ENCODE measurements at regions not wholly inside any gene's neighbourhood (a gene's known extent, or its start where the extent isn't known, plus 50 kb on each side); places are given as distances from the start of the nearest gene placed in this dataset.

GRCh38 chr6:144952456-144953240, 667.5 kb downstream of the UTRN start:
- no peaks in the 10 kb centered on the region for H3K9me2 ChIP-seq (replicated peaks; ENCODE audit: insufficient read depth, low read length)
- no peaks in the 10 kb centered on the region for H3K36me3 ChIP-seq (replicated peaks; ENCODE audit: insufficient read depth, low read length)
- no peak overlapping the region for H3K4me3 ChIP-seq (ENCODE audit: low read length)
- H3K27me3 ChIP-seq (replicated peaks; ENCODE audit: insufficient read depth, low read length): no peaks in the 10 kb centered on the region
- H3K9ac ChIP-seq (ENCODE audit: low read length): no peak overlapping the region
- no peak overlapping the region for H3K4me2 ChIP-seq (ENCODE audit: low read depth, low read length)
- H3K79me2 ChIP-seq (ENCODE audit: low read length): no peaks in the 10 kb centered on the region
- no peaks in the 10 kb centered on the region for H3K4me1 ChIP-seq (ENCODE audit: low read length)
- TF ChIP-seq EZH2 (optimal IDR thresholded peaks at IDR 0.05; ENCODE audit: low read depth, low read length) (no peak), EZH2phosphoT487 (IDR thresholded peaks at IDR 0.05; ENCODE audit: low read length) (no peak), CTCF (IDR thresholded peaks at IDR 0.05; ENCODE audit: low read length) (no peak)
- no peaks in the 10 kb centered on the region for H4K20me1 ChIP-seq (ENCODE audit: insufficient read depth, low read length)
- no peak overlapping the region for H2AFZ ChIP-seq (ENCODE audit: low read length)
- no peak for DNase-seq
- no peaks in the 10 kb centered on the region for H3K9me3 ChIP-seq (replicated peaks; ENCODE audit: insufficient read depth, low read length)
- H3F3A ChIP-seq (ENCODE audit: insufficient read depth, low read length): no peaks in the 10 kb centered on the region
- no peak overlapping the region for H3K27ac ChIP-seq (ENCODE audit: low read length)

- Histone ChIP-seq H3K79me2 (ENCODE audit: low read length) (no peaks in the 10 kb centered on the region), H4K20me1 (ENCODE audit: insufficient read depth, low read length) (no peaks in the 10 kb centered on the region), H3K27ac (ENCODE audit: low read length) (no peak overlapping the region), H3K36me3 (replicated peaks; ENCODE audit: insufficient read depth, low read length) (no peaks in the 10 kb centered on the region), H3K9me2 (replicated peaks; ENCODE audit: insufficient read depth, low read length) (no peaks in the 10 kb centered on the region), H3K4me3 (ENCODE audit: low read length) (no peak overlapping the region), H3K27me3 (replicated peaks; ENCODE audit: insufficient read depth, low read length) (no peaks in the 10 kb centered on the region), H3K4me1 (ENCODE audit: low read length) (no peaks in the 10 kb centered on the region), H3K4me2 (ENCODE audit: low read depth, low read length) (no peak overlapping the region), H3K9ac (ENCODE audit: low read length) (no peak overlapping the region), H3F3A (ENCODE audit: insufficient read depth, low read length) (no peaks in the 10 kb centered on the region), H2AFZ (ENCODE audit: low read length) (no peak overlapping the region), H3K9me3 (replicated peaks; ENCODE audit: insufficient read depth, low read length) (no peaks in the 10 kb centered on the region)
- DNase-seq: no peak
- TF ChIP-seq EZH2phosphoT487 (IDR thresholded peaks at IDR 0.05; ENCODE audit: low read length) (no peak), CTCF (IDR thresholded peaks at IDR 0.05; ENCODE audit: low read length) (no peak), EZH2 (optimal IDR thresholded peaks at IDR 0.05; ENCODE audit: low read depth, low read length) (no peak)
Observed at GRCh38 chr6:144953552-144954240, 668.6 kb downstream of the UTRN start.

- H3K9me3 ChIP-seq (replicated peaks; ENCODE audit: insufficient read depth, low read length): no peaks in the 10 kb centered on the region
- no peak overlapping the region for H3K9ac ChIP-seq (ENCODE audit: low read length)
- H3K4me3 ChIP-seq (ENCODE audit: low read length): no peak overlapping the region
- H3F3A ChIP-seq (ENCODE audit: insufficient read depth, low read length): no peaks in the 10 kb centered on the region
- H3K27ac ChIP-seq (ENCODE audit: low read length): no peak overlapping the region
- no peaks in the 10 kb centered on the region for H3K9me2 ChIP-seq (replicated peaks; ENCODE audit: insufficient read depth, low read length)
- no peak for DNase-seq
- H3K79me2 ChIP-seq (ENCODE audit: low read length): no peaks in the 10 kb centered on the region
- H3K27me3 ChIP-seq (replicated peaks; ENCODE audit: insufficient read depth, low read length): no peaks in the 10 kb centered on the region
- no peaks in the 10 kb centered on the region for H3K4me1 ChIP-seq (ENCODE audit: low read length)
- TF ChIP-seq EZH2 (optimal IDR thresholded peaks at IDR 0.05; ENCODE audit: low read depth, low read length): no peak
- no peaks in the 10 kb centered on the region for H4K20me1 ChIP-seq (ENCODE audit: insufficient read depth, low read length)
- no peak overlapping the region for H2AFZ ChIP-seq (ENCODE audit: low read length)
- no peaks in the 10 kb centered on the region for H3K36me3 ChIP-seq (replicated peaks; ENCODE audit: insufficient read depth, low read length)
- no peak overlapping the region for H3K4me2 ChIP-seq (ENCODE audit: low read depth, low read length)
Observed at GRCh38 chr6:144954241-144954556, 669.1 kb downstream of the UTRN start.

- TF ChIP-seq EZH2 (optimal IDR thresholded peaks at IDR 0.05; ENCODE audit: low read depth, low read length) (no peak), CTCF (IDR thresholded peaks at IDR 0.05; ENCODE audit: low read length) (no peak), EZH2phosphoT487 (IDR thresholded peaks at IDR 0.05; ENCODE audit: low read length) (no peak)
- no peaks in the 10 kb centered on the region for H3K9me3 ChIP-seq (replicated peaks; ENCODE audit: insufficient read depth, low read length)
- H3K79me2 ChIP-seq (ENCODE audit: low read length): no peaks in the 10 kb centered on the region
- no peak overlapping the region for H3K27ac ChIP-seq (ENCODE audit: low read length)
- H3F3A ChIP-seq (ENCODE audit: insufficient read depth, low read length): no peaks in the 10 kb centered on the region
- no peaks in the 10 kb centered on the region for H3K4me1 ChIP-seq (ENCODE audit: low read length)
- no peaks in the 10 kb centered on the region for H3K27me3 ChIP-seq (replicated peaks; ENCODE audit: insufficient read depth, low read length)
- H3K4me3 ChIP-seq (ENCODE audit: low read length): no peak overlapping the region
- no peaks in the 10 kb centered on the region for H3K9me2 ChIP-seq (replicated peaks; ENCODE audit: insufficient read depth, low read length)
- no peak for DNase-seq
- no peaks in the 10 kb centered on the region for H4K20me1 ChIP-seq (ENCODE audit: insufficient read depth, low read length)
- no peak overlapping the region for H2AFZ ChIP-seq (ENCODE audit: low read length)
- H3K9ac ChIP-seq (ENCODE audit: low read length): no peak overlapping the region
- H3K4me2 ChIP-seq (ENCODE audit: low read depth, low read length): no peak overlapping the region
- H3K36me3 ChIP-seq (replicated peaks; ENCODE audit: insufficient read depth, low read length): no peaks in the 10 kb centered on the region
Observed at GRCh38 chr6:144955392-144955791, 670.3 kb downstream of the UTRN start.
